HEK293 (cell line): ENCODE measurements at regions not wholly inside any gene's neighbourhood (a gene's known extent, or its start where the extent isn't known, plus 50 kb on each side); places are given as distances from the start of the nearest gene placed in this dataset.

Experiments
- CTCF ChIA-PET: fragments of 350-600 bp; formaldehyde crosslinking; extraction: SDS; loops from one replicate; lab custom pipeline; 2021; ENCODE audit warnings: antibody characterized with exemption; lab: Yijun Ruan, JAX
- POLR2A ChIA-PET: fragments of 300-600 bp; formaldehyde crosslinking; extraction: SDS; loops from one replicate; lab custom pipeline; 2020; ENCODE audit warnings: antibody characterized with exemption, inconsistent platforms; lab: Yijun Ruan, JAX
- H3K27ac ChIP-seq: fragments of 200-500 bp; sonication (Bioruptor generic); 2 replicates; pipeline ENCODE4 v1.5.1; 2014; ENCODE audit warnings: low read depth, low read length, control low read depth, inconsistent platforms; ENCODE audit errors: extremely low read depth
- H3K36me3 ChIP-seq, 2 experiments: fragments of 200-500 bp in 1 of 2; sonication (Bioruptor generic) in 1 of 2; 1 replicate in 1 of 2; 2 replicates in 1 of 2; pipeline ENCODE4 v1.5.1; 2014 to 2017; ENCODE audit warnings: inconsistent platforms in 2 of 2, low read length in 2 of 2; ENCODE audit not compliant: control insufficient read depth in 2 of 2, insufficient read depth in 1 of 2
- H3K4me1 ChIP-seq: fragments of 200-500 bp; sonication (Bioruptor generic); 2 replicates; pipeline ENCODE4 v1.5.1; 2014; ENCODE audit warnings: mild to moderate bottlenecking, low read length, inconsistent platforms; ENCODE audit not compliant: control insufficient read depth, insufficient read depth
- H3K4me3 ChIP-seq: 2 replicates; pipeline ENCODE4 v1.5.1; 2011; ENCODE audit warnings: low read depth, mild to moderate bottlenecking, control low read depth, low read length, moderate library complexity
- H3K9me3 ChIP-seq: fragments of 200-500 bp; sonication (Bioruptor generic); 2 replicates; pipeline ENCODE4 v1.5.1; 2014; ENCODE audit warnings: low read depth, low read length, inconsistent platforms; ENCODE audit not compliant: control insufficient read depth, insufficient read depth
- MYNN ChIP-seq: fragments of 450-650 bp; formaldehyde crosslinking; IDR thresholded peaks from 2 replicates; pipeline ENCODE4 v1.5.1; 2016; ENCODE audit warnings: missing biosample characterization, missing genetic modification characterization, borderline replicate concordance
- OSR2 ChIP-seq: fragments of 450-650 bp; formaldehyde crosslinking; IDR thresholded peaks from 2 replicates; pipeline ENCODE4 v1.5.1; 2016; ENCODE audit warnings: missing biosample characterization, missing genetic modification characterization
- REPIN1 ChIP-seq: fragments of 450-650 bp; formaldehyde crosslinking; IDR thresholded peaks from 2 replicates; pipeline ENCODE4 v1.5.1; 2017; ENCODE audit warnings: missing biosample characterization, missing genetic modification characterization, low read depth
- TRIM28 ChIP-seq: IDR thresholded peaks from 2 replicates; pipeline ENCODE4 v1.6.1; 2011; ENCODE audit warnings: low read length, control low read depth, borderline replicate concordance
- ZEB2 ChIP-seq: fragments of 450-650 bp; formaldehyde crosslinking; IDR thresholded peaks from 2 replicates; pipeline ENCODE4 v1.5.1; 2016; ENCODE audit warnings: missing biosample characterization, missing genetic modification characterization
- ZNF155 ChIP-seq: fragments of 450-650 bp; formaldehyde crosslinking; IDR thresholded peaks from 2 replicates; pipeline ENCODE4 v1.5.1; 2016; ENCODE audit warnings: missing biosample characterization, missing genetic modification characterization
- ZNF157 ChIP-seq: fragments of 450-650 bp; formaldehyde crosslinking; IDR thresholded peaks from 2 replicates; pipeline ENCODE4 v1.5.1; 2016; ENCODE audit warnings: missing biosample characterization, missing genetic modification characterization
- ZNF169 ChIP-seq: fragments of 450-650 bp; formaldehyde crosslinking; IDR thresholded peaks from 2 replicates; pipeline ENCODE4 v1.5.1; 2016; ENCODE audit warnings: missing biosample characterization, missing genetic modification characterization
- ZNF366 ChIP-seq: fragments of 450-650 bp; formaldehyde crosslinking; conservative IDR thresholded peaks from 2 replicates; pipeline ENCODE4 v1.5.1; 2016; ENCODE audit warnings: missing biosample characterization, missing genetic modification characterization
- ZNF404 ChIP-seq: fragments of 450-650 bp; formaldehyde crosslinking; IDR thresholded peaks from 2 replicates; pipeline ENCODE4 v1.5.1; 2017; ENCODE audit warnings: missing biosample characterization, missing genetic modification characterization
- ZNF658 ChIP-seq: fragments of 450-650 bp; formaldehyde crosslinking; IDR thresholded peaks from 2 replicates; pipeline ENCODE4; 2016; ENCODE audit warnings: missing biosample characterization, missing genetic modification characterization
- ZNF776 ChIP-seq: fragments of 450-650 bp; formaldehyde crosslinking; IDR thresholded peaks from 2 replicates; pipeline ENCODE4 v1.5.0; 2017; ENCODE audit warnings: missing biosample characterization, missing genetic modification characterization, borderline replicate concordance
- ZNF837 ChIP-seq: fragments of 450-650 bp; formaldehyde crosslinking; IDR thresholded peaks from 2 replicates; pipeline ENCODE4 v1.5.1; 2016; ENCODE audit warnings: missing biosample characterization, missing genetic modification characterization
- ZXDB ChIP-seq: fragments of 450-650 bp; formaldehyde crosslinking; IDR thresholded peaks from 2 replicates; pipeline ENCODE4 v1.5.1; 2016; ENCODE audit warnings: missing biosample characterization, missing genetic modification characterization
- TF ChIP-seq, protein P1 (sequence below): fragments of 450-650 bp; formaldehyde crosslinking; IDR thresholded peaks from 2 replicates; pipeline ENCODE4 v1.5.1; 2016; ENCODE audit warnings: missing biosample characterization, missing genetic modification characterization, borderline replicate concordance
- TF ChIP-seq, protein P2 (sequence below): fragments of 450-650 bp; formaldehyde crosslinking; IDR thresholded peaks from 2 replicates; pipeline ENCODE4 v1.5.1; 2016; ENCODE audit warnings: missing biosample characterization, missing genetic modification characterization
- TF ChIP-seq, protein P3 (sequence below): fragments of 450-650 bp; formaldehyde crosslinking; IDR thresholded peaks from 2 replicates; pipeline ENCODE4 v1.5.1; 2016; ENCODE audit warnings: missing biosample characterization, missing genetic modification characterization
- TF ChIP-seq, protein P4 (sequence below): fragments of 450-650 bp; formaldehyde crosslinking; IDR thresholded peaks from 2 replicates; pipeline ENCODE4 v1.5.1; 2016; ENCODE audit warnings: missing biosample characterization, missing genetic modification characterization
- TF ChIP-seq, protein P5 (sequence below): fragments of 450-650 bp; formaldehyde crosslinking; IDR thresholded peaks from 2 replicates; pipeline ENCODE4 v1.5.1; 2016; ENCODE audit warnings: missing biosample characterization, missing genetic modification characterization, low read depth

DNA sequence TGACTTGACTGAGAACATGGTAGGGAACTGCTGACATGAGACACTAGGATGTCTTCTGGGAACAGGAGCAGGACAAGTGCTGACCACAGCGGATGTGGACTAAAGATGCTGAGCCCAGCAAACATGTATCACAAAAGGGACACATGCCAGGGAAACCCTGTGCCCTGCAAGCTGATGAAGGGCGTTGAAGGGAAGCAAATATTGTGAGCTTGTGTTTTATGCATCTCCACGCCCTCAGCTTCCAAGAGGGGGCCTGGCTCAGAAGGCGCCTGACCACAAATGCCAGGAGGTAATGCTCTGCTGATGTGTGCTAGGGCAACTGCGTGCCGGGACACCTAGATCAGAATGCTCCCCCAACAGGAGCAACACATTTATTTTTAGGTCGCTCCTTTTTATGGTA lies 207.3 kb downstream of the CXCL12 start:
- TF ChIP-seq, protein P1, sequence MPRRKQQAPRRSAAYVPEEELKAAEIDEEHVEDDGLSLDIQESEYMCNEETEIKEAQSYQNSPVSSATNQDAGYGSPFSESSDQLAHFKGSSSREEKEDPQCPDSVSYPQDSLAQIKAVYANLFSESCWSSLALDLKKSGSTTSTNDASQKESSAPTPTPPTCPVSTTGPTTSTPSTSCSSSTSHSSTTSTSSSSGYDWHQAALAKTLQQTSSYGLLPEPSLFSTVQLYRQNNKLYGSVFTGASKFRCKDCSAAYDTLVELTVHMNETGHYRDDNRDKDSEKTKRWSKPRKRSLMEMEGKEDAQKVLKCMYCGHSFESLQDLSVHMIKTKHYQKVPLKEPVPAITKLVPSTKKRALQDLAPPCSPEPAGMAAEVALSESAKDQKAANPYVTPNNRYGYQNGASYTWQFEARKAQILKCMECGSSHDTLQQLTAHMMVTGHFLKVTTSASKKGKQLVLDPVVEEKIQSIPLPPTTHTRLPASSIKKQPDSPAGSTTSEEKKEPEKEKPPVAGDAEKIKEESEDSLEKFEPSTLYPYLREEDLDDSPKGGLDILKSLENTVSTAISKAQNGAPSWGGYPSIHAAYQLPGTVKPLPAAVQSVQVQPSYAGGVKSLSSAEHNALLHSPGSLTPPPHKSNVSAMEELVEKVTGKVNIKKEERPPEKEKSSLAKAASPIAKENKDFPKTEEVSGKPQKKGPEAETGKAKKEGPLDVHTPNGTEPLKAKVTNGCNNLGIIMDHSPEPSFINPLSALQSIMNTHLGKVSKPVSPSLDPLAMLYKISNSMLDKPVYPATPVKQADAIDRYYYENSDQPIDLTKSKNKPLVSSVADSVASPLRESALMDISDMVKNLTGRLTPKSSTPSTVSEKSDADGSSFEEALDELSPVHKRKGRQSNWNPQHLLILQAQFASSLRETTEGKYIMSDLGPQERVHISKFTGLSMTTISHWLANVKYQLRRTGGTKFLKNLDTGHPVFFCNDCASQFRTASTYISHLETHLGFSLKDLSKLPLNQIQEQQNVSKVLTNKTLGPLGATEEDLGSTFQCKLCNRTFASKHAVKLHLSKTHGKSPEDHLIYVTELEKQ (tag by site-specific recombination): no peak
- TF ChIP-seq ZNF169 (no peak), TRIM28 (no peak), OSR2 (tag by site-specific recombination) (no peak), ZNF658 (tag by site-specific recombination) (no peak)
- TF ChIP-seq, protein P2, sequence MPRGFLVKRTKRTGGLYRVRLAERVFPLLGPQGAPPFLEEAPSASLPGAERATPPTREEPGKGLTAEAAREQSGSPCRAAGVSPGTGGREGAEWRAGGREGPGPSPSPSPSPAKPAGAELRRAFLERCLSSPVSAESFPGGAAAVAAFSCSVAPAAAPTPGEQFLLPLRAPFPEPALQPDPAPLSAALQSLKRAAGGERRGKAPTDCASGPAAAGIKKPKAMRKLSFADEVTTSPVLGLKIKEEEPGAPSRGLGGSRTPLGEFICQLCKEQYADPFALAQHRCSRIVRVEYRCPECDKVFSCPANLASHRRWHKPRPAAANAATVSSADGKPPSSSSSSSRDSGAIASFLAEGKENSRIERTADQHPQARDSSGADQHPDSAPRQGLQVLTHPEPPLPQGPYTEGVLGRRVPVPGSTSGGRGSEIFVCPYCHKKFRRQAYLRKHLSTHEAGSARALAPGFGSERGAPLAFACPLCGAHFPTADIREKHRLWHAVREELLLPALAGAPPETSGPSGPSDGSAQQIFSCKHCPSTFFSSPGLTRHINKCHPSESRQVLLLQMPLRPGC (tag by site-specific recombination): no peak
- no peak overlapping the region for H3K4me3 ChIP-seq
- no peak overlapping the region for H3K27ac ChIP-seq
- H3K9me3 ChIP-seq: no peaks in the 10 kb centered on the region
- CTCF ChIA-PET: interaction anchor here (0.5 kb wide), 1 partner anchor 258 kb away, joined by 3 read pairs; no protein-coding TSS in a partner anchor
- peaks cover 15% of the 10 kb centered on the region for H3K4me1 ChIP-seq
- H3K36me3 ChIP-seq: no peaks in the 10 kb centered on the region
- POLR2A ChIA-PET: no interaction called here

DNA sequence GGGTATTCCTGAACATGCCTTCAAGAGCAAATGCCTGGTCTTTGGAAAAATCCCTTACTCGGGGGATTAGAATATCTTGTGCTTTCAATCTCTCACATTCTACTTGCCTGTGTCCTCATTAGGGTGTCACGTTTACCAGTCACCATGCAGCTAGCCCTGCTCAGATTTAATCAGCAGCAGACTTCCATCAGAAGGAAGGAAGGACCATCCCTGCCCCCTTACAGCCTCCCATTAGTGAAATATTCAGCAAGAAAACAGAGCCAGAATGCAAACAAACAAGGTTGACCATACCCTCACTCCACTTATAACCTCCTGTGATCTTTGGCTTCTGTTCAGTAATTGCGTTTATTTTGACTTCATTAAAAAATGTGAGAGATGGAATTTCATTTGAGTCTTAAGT lies 208.6 kb downstream of the CXCL12 start:
- Histone ChIP-seq H3K4me1 (peaks cover 19% of the 10 kb centered on the region), H3K9me3 (no peaks in the 10 kb centered on the region), H3K36me3 (no peaks in the 10 kb centered on the region), H3K27ac (no peak overlapping the region), H3K4me3 (no peak overlapping the region)
- ChIA-PET CTCF (no interaction called here), POLR2A (no interaction called here)
- TF ChIP-seq, protein P3, sequence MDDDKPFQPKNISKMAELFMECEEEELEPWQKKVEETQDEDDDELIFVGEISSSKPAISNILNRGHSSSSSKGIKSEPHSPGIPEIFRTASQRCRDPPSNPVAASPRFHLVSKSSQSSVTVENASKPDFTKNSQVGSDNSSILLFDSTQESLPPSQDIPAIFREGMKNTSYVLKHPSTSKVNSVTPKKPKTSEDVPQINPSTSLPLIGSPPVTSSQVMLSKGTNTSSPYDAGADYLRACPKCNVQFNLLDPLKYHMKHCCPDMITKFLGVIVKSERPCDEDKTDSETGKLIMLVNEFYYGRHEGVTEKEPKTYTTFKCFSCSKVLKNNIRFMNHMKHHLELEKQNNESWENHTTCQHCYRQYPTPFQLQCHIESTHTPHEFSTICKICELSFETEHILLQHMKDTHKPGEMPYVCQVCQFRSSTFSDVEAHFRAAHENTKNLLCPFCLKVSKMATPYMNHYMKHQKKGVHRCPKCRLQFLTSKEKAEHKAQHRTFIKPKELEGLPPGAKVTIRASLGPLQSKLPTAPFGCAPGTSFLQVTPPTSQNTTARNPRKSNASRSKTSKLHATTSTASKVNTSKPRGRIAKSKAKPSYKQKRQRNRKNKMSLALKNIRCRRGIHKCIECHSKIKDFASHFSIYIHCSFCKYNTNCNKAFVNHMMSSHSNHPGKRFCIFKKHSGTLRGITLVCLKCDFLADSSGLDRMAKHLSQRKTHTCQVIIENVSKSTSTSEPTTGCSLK (tag by site-specific recombination): no peak
- TF ChIP-seq ZEB2 (no peak), ZNF157 (no peak), REPIN1 (tag by site-specific recombination) (no peak), OSR2 (tag by site-specific recombination) (no peak), MYNN (tag by site-specific recombination) (no peak), ZNF155 (tag by site-specific recombination) (no peak), ZNF366 (tag by site-specific recombination) (no peak), ZNF837 (tag by site-specific recombination) (no peak), ZNF404 (no peak), ZNF776 (tag by site-specific recombination) (no peak), ZXDB (no peak)
- TF ChIP-seq, protein P4, sequence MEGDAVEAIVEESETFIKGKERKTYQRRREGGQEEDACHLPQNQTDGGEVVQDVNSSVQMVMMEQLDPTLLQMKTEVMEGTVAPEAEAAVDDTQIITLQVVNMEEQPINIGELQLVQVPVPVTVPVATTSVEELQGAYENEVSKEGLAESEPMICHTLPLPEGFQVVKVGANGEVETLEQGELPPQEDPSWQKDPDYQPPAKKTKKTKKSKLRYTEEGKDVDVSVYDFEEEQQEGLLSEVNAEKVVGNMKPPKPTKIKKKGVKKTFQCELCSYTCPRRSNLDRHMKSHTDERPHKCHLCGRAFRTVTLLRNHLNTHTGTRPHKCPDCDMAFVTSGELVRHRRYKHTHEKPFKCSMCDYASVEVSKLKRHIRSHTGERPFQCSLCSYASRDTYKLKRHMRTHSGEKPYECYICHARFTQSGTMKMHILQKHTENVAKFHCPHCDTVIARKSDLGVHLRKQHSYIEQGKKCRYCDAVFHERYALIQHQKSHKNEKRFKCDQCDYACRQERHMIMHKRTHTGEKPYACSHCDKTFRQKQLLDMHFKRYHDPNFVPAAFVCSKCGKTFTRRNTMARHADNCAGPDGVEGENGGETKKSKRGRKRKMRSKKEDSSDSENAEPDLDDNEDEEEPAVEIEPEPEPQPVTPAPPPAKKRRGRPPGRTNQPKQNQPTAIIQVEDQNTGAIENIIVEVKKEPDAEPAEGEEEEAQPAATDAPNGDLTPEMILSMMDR (tag by site-specific recombination): no peak
- TF ChIP-seq, protein P5, sequence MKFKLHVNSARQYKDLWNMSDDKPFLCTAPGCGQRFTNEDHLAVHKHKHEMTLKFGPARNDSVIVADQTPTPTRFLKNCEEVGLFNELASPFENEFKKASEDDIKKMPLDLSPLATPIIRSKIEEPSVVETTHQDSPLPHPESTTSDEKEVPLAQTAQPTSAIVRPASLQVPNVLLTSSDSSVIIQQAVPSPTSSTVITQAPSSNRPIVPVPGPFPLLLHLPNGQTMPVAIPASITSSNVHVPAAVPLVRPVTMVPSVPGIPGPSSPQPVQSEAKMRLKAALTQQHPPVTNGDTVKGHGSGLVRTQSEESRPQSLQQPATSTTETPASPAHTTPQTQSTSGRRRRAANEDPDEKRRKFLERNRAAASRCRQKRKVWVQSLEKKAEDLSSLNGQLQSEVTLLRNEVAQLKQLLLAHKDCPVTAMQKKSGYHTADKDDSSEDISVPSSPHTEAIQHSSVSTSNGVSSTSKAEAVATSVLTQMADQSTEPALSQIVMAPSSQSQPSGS (tag by site-specific recombination): no peak
